Neural cell (in vitro differentiated cells): ENCODE measurements at regions not wholly inside any gene's neighbourhood (a gene's known extent, or its start where the extent isn't known, plus 50 kb on each side); places are given as distances from the start of the nearest gene placed in this dataset.

Source experiments
- H2AFZ ChIP-seq: fragments of 200-600, 300-800 bp; sonication (generic), shearing (Covaris generic); 2 replicates; pipeline ENCODE4 v1.6.0; 2014; ENCODE audit warnings: low read depth, mild to moderate bottlenecking, antibody characterized with exemption, low read length, moderate library complexity
- H3F3A ChIP-seq: fragments of 200-600 bp; shearing (Covaris generic); 2 replicates; pipeline ENCODE4 v1.6.1; 2016; ENCODE audit warnings: mild to moderate bottlenecking, moderate library complexity, mixed read lengths, antibody characterized with exemption, low read length; ENCODE audit not compliant: insufficient read depth, poor library complexity, severe bottlenecking
- H3K27ac ChIP-seq: fragments of 200-600, 300-800 bp; sonication (generic), shearing (Covaris generic); 2 replicates; pipeline ENCODE4 v1.5.1; 2014; ENCODE audit warnings: mild to moderate bottlenecking, low read length, moderate library complexity
- H3K27me3 ChIP-seq: fragments of 300-800, 200-600 bp; sonication (generic), shearing (Covaris generic); 2 replicates; pipeline ENCODE4 v1.6.0; 2014; ENCODE audit warnings: mild to moderate bottlenecking, low read depth, low read length, moderate library complexity; ENCODE audit not compliant: insufficient read depth
- H3K36me3 ChIP-seq: fragments of 300-800, 200-600 bp; sonication (generic), shearing (Covaris generic); 2 replicates; pipeline ENCODE4 v1.5.1; 2014; ENCODE audit warnings: mild to moderate bottlenecking, antibody characterized with exemption, low read length, moderate library complexity; ENCODE audit not compliant: insufficient read depth
- H3K4me2 ChIP-seq: fragments of 300-800, 200-600 bp; sonication (generic), shearing (Covaris generic); 2 replicates; pipeline ENCODE4 v1.6.0; 2014; ENCODE audit warnings: mild to moderate bottlenecking, low read length
- H3K4me3 ChIP-seq: fragments of 300-800, 200-600 bp; sonication (generic), shearing (Covaris generic); 2 replicates; pipeline ENCODE4 v1.5.1; 2014; ENCODE audit warnings: mild to moderate bottlenecking, low read length, moderate library complexity
- H3K79me2 ChIP-seq: fragments of 200-600 bp; shearing (Covaris generic); replicated peaks from 2 replicates; pipeline ENCODE4 v1.6.0; 2014; ENCODE audit warnings: mild to moderate bottlenecking, low read length, moderate library complexity; ENCODE audit not compliant: insufficient read depth
- H3K9ac ChIP-seq: fragments of 300-800, 200-600 bp; sonication (generic), shearing (Covaris generic); 2 replicates; pipeline ENCODE4 v1.6.1; 2016; ENCODE audit warnings: mild to moderate bottlenecking, low read length, mixed read lengths
- H3K9me2 ChIP-seq: fragments of 200-600 bp; shearing (Covaris generic); 2 replicates; pipeline ENCODE4 v1.6.1; 2016; ENCODE audit warnings: mild to moderate bottlenecking, low read length, mixed read lengths; ENCODE audit not compliant: insufficient read depth
- H3K9me3 ChIP-seq: fragments of 200-600, 300-800 bp; sonication (generic), shearing (Covaris generic); 2 replicates; pipeline ENCODE4 v1.6.1; 2016; ENCODE audit warnings: mild to moderate bottlenecking, mixed run types, low read length, moderate library complexity, mixed read lengths
- H4K20me1 ChIP-seq: fragments of 200-600 bp; shearing (Covaris generic); 2 replicates; pipeline ENCODE4 v1.6.1; 2016; ENCODE audit warnings: mild to moderate bottlenecking, mixed run types; ENCODE audit not compliant: insufficient read depth
- EP300 ChIP-seq: fragments of 450-650 bp; conservative IDR thresholded peaks from 2 replicates; pipeline ENCODE4 v1.6.1; 2014; ENCODE audit warnings: antibody characterized with exemption, mild to moderate bottlenecking, moderate library complexity; ENCODE audit not compliant: poor library complexity, severe bottlenecking
- EZH2 ChIP-seq: fragments of 200-600, 300-800 bp; shearing (Covaris generic), sonication (generic); IDR thresholded peaks from 2 replicates; pipeline ENCODE4 v1.6.1; 2014; ENCODE audit warnings: antibody characterized with exemption, low read length, borderline replicate concordance, mild to moderate bottlenecking; ENCODE audit not compliant: insufficient read depth, poor library complexity, severe bottlenecking
- MXI1 ChIP-seq: fragments of 450-650 bp; conservative IDR thresholded peaks from 2 replicates; pipeline ENCODE4 v1.6.1; 2014; ENCODE audit warnings: antibody characterized with exemption, mild to moderate bottlenecking; ENCODE audit not compliant: poor library complexity, severe bottlenecking
- POLR2AphosphoS5 ChIP-seq: IDR thresholded peaks from 2 replicates; pipeline ENCODE4 v1.6.1; 2012
- RAD21 ChIP-seq: fragments of 450-650 bp; conservative IDR thresholded peaks from 2 replicates; pipeline ENCODE4 v1.6.1; 2014; ENCODE audit warnings: antibody characterized with exemption, mild to moderate bottlenecking, moderate library complexity
- REST ChIP-seq: IDR thresholded peaks from 2 replicates; pipeline ENCODE4 v1.6.1; 2012; ENCODE audit warnings: borderline replicate concordance
- SMC3 ChIP-seq: fragments of 450-650 bp; conservative IDR thresholded peaks from 2 replicates; pipeline ENCODE4 v1.6.1; 2014; ENCODE audit warnings: antibody characterized with exemption, mild to moderate bottlenecking, moderate library complexity; ENCODE audit not compliant: poor library complexity
- TAF1 ChIP-seq: IDR thresholded peaks from 2 replicates; pipeline ENCODE4 v1.6.1; 2012; ENCODE audit warnings: low read depth
- TF ChIP-seq, protein P1 (sequence below): fragments of 450-650 bp; IDR thresholded peaks from 2 replicates; pipeline ENCODE4 v1.5.1; 2014; ENCODE audit warnings: antibody characterized with exemption, mild to moderate bottlenecking, moderate library complexity; ENCODE audit not compliant: poor library complexity, severe bottlenecking

GRCh38 chr1:55412060-55412459 is 196.9 kb upstream of the USP24 start:
- no peaks in the 10 kb centered on the region for H3K9me3 ChIP-seq
- no peak overlapping the region for H3K4me3 ChIP-seq
- no peaks in the 10 kb centered on the region for H4K20me1 ChIP-seq
- H3K9ac ChIP-seq: no peak overlapping the region
- no peaks in the 10 kb centered on the region for H3F3A ChIP-seq
- H3K9me2 ChIP-seq: no peaks in the 10 kb centered on the region
- H3K79me2 ChIP-seq: no peaks in the 10 kb centered on the region
- no peaks in the 10 kb centered on the region for H3K27me3 ChIP-seq
- no peak for TF ChIP-seq POLR2AphosphoS5
- TF ChIP-seq RAD21: no peak
- TF ChIP-seq TAF1: no peak
- TF ChIP-seq REST: no peak
- no peaks in the 10 kb centered on the region for H3K36me3 ChIP-seq
- no peak overlapping the region for H3K4me2 ChIP-seq
- H3K27ac ChIP-seq: no peak overlapping the region
- H2AFZ ChIP-seq: no peak overlapping the region

- TF ChIP-seq POLR2AphosphoS5 (no peak), SMC3 (no peak), REST (no peak), EP300 (no peak), MXI1 (no peak), TAF1 (no peak), EZH2 (no peak)
- TF ChIP-seq, protein P1, sequence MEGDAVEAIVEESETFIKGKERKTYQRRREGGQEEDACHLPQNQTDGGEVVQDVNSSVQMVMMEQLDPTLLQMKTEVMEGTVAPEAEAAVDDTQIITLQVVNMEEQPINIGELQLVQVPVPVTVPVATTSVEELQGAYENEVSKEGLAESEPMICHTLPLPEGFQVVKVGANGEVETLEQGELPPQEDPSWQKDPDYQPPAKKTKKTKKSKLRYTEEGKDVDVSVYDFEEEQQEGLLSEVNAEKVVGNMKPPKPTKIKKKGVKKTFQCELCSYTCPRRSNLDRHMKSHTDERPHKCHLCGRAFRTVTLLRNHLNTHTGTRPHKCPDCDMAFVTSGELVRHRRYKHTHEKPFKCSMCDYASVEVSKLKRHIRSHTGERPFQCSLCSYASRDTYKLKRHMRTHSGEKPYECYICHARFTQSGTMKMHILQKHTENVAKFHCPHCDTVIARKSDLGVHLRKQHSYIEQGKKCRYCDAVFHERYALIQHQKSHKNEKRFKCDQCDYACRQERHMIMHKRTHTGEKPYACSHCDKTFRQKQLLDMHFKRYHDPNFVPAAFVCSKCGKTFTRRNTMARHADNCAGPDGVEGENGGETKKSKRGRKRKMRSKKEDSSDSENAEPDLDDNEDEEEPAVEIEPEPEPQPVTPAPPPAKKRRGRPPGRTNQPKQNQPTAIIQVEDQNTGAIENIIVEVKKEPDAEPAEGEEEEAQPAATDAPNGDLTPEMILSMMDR: no peak
- Histone ChIP-seq H3K36me3 (no peaks in the 10 kb centered on the region), H3F3A (no peaks in the 10 kb centered on the region), H3K9me2 (no peaks in the 10 kb centered on the region), H3K4me2 (no peak overlapping the region), H3K4me3 (no peak overlapping the region), H3K27me3 (no peaks in the 10 kb centered on the region), H3K79me2 (no peaks in the 10 kb centered on the region), H4K20me1 (no peaks in the 10 kb centered on the region), H3K9ac (no peak overlapping the region), H3K27ac (no peak overlapping the region), H2AFZ (no peak overlapping the region), H3K9me3 (no peaks in the 10 kb centered on the region)
These were observed 187.7 kb upstream of the USP24 start for GRCh38 chr1:55402671-55403464.
